ENCODE measurements at regions not wholly inside any gene's neighbourhood (a gene's known extent, or its start where the extent isn't known, plus 50 kb on each side); places are given as distances from the start of the nearest gene placed in this dataset.

DNA sequence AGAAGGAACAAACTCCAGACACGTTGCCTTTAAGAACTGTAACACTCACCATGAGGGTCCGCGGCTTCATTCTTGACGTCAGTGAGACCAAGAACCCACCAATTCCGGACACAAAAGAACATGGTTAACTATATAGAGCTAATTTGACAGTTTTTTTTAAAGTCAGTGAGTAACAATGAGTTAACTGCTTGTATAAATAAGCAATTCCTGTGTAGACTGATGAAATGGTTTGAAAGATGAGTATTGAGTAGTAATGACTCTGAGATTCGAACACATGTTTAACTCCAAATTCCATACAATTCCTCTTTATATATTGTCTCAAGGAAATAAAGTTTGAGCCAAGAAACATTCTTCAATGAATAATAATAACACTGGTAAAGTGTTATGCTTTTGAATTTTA lies 478.0 kb downstream of the MMUT start:
- TF ChIP-seq, protein P1, sequence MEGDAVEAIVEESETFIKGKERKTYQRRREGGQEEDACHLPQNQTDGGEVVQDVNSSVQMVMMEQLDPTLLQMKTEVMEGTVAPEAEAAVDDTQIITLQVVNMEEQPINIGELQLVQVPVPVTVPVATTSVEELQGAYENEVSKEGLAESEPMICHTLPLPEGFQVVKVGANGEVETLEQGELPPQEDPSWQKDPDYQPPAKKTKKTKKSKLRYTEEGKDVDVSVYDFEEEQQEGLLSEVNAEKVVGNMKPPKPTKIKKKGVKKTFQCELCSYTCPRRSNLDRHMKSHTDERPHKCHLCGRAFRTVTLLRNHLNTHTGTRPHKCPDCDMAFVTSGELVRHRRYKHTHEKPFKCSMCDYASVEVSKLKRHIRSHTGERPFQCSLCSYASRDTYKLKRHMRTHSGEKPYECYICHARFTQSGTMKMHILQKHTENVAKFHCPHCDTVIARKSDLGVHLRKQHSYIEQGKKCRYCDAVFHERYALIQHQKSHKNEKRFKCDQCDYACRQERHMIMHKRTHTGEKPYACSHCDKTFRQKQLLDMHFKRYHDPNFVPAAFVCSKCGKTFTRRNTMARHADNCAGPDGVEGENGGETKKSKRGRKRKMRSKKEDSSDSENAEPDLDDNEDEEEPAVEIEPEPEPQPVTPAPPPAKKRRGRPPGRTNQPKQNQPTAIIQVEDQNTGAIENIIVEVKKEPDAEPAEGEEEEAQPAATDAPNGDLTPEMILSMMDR (IDR thresholded peaks at IDR 0.05; ENCODE audit: low read length): no peak
- TF ChIP-seq EZH2 (IDR thresholded peaks at IDR 0.05; ENCODE audit: borderline replicate concordance, low read length): no peak

All from OCI-LY1 (cell line).